IPS DF 6.9 (cell line): ENCODE measurements at regions not wholly inside any gene's neighbourhood (a gene's known extent, or its start where the extent isn't known, plus 50 kb on each side); places are given as distances from the start of the nearest gene placed in this dataset.

Experiments
- DNase-seq: peaks from one replicate; pipeline ENCODE4 v3.0.0-alpha.2; 2013; ENCODE audit warnings: low read depth, low spot score
- H3K27ac ChIP-seq: one replicate; pipeline ENCODE4 v1.5.1; 2013; ENCODE audit warnings: low read length, control low read depth
- H3K27me3 ChIP-seq: 2 replicates; pipeline ENCODE4 v1.6.1; 2013; ENCODE audit warnings: mild to moderate bottlenecking, low read length; ENCODE audit not compliant: control insufficient read depth, insufficient read depth
- H3K36me3 ChIP-seq: 2 replicates; pipeline ENCODE4 v1.6.1; 2013; ENCODE audit warnings: low read length; ENCODE audit not compliant: control insufficient read depth, insufficient read depth
- H3K4me1 ChIP-seq: 2 replicates; pipeline ENCODE4 v1.6.1; 2013; ENCODE audit warnings: low read length; ENCODE audit not compliant: control insufficient read depth, insufficient read depth
- H3K4me3 ChIP-seq: 2 replicates; pipeline ENCODE4 v1.5.1; 2013; ENCODE audit warnings: mild to moderate bottlenecking, low read length
- H3K9me3 ChIP-seq: 2 replicates; pipeline ENCODE4 v1.6.1; 2013; ENCODE audit warnings: low read length, inconsistent platforms; ENCODE audit not compliant: control insufficient read depth, insufficient read depth
- WGBS: extraction: QIAGEN DNeasy Blood & Tissue Kit; methylation state at CpG from one replicate; pipeline ENCODE4 v1.1.7; 2013; ENCODE audit warnings: mixed read lengths, missing lambda C conversion rate; ENCODE audit not compliant: insufficient read length, insufficient coverage; 5-methylcytosine and 5-hydroxymethylcytosine counted together

- H3K36me3 ChIP-seq: no peaks in the 10 kb centered on the region
- H3K9me3 ChIP-seq: no peaks in the 10 kb centered on the region
- H3K4me1 ChIP-seq: no peaks in the 10 kb centered on the region
- no peak for DNase-seq
- H3K4me3 ChIP-seq: no peak overlapping the region
- H3K27me3 ChIP-seq: no peaks in the 10 kb centered on the region
- no peak overlapping the region for H3K27ac ChIP-seq
Measured at GRCh38 chr7:119758254-119758653, 514.7 kb upstream of the KCND2 start.

GRCh38 chr7:119761776-119762175 is 511.2 kb upstream of the KCND2 start:
- DNase-seq: no peak
- H3K36me3 ChIP-seq: no peaks in the 10 kb centered on the region
- no peaks in the 10 kb centered on the region for H3K4me1 ChIP-seq
- no peak overlapping the region for H3K4me3 ChIP-seq
- no peak overlapping the region for H3K27ac ChIP-seq
- no CpG with 5 or more reads among the region's 1 CpG for WGBS
- no peaks in the 10 kb centered on the region for H3K27me3 ChIP-seq
- no peaks in the 10 kb centered on the region for H3K9me3 ChIP-seq

GRCh38 chr7:119782286-119782685 is 490.7 kb upstream of the KCND2 start:
- H3K4me1 ChIP-seq: no peaks in the 10 kb centered on the region
- WGBS: no CpG with 5 or more reads among the region's 2 CpGs
- no peaks in the 10 kb centered on the region for H3K27me3 ChIP-seq
- no peaks in the 10 kb centered on the region for H3K9me3 ChIP-seq
- no peak for DNase-seq
- no peak overlapping the region for H3K27ac ChIP-seq
- H3K4me3 ChIP-seq: no peak overlapping the region
- no peaks in the 10 kb centered on the region for H3K36me3 ChIP-seq

DNA sequence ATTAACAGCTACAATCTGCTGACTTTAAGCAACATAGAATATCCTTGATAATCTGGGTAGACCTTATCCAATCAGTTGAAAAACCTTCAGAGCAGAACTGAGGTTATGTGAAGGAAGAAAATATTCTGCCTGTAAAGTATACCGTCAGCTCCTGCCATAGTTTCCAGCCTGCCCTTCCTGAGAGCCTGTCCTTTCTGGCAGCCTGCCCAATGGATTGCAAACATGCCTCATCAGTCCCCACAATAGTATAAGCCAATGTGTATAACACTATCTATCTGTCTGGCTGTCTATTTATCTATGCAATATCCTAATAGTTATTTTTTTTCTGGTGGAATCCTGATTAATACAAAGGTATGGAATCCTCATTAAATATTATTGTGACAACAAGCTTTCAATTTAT is 489.2 kb upstream of the KCND2 start:
- Histone ChIP-seq H3K4me1 (no peaks in the 10 kb centered on the region), H3K27ac (no peak overlapping the region), H3K36me3 (no peaks in the 10 kb centered on the region), H3K27me3 (no peaks in the 10 kb centered on the region), H3K9me3 (no peaks in the 10 kb centered on the region), H3K4me3 (no peak overlapping the region)
- WGBS: no CpG with 5 or more reads among the region's 1 CpG
- DNase-seq: no peak

- Histone ChIP-seq H3K4me3 (no peak overlapping the region), H3K27me3 (no peaks in the 10 kb centered on the region), H3K36me3 (no peaks in the 10 kb centered on the region), H3K27ac (no peak overlapping the region), H3K4me1 (no peaks in the 10 kb centered on the region), H3K9me3 (no peaks in the 10 kb centered on the region)
- no peak for DNase-seq
- WGBS: no CpG with 5 or more reads among the region's 6 CpGs
Measured at GRCh38 chr7:119802147-119802546, 470.8 kb upstream of the KCND2 start.

DNA sequence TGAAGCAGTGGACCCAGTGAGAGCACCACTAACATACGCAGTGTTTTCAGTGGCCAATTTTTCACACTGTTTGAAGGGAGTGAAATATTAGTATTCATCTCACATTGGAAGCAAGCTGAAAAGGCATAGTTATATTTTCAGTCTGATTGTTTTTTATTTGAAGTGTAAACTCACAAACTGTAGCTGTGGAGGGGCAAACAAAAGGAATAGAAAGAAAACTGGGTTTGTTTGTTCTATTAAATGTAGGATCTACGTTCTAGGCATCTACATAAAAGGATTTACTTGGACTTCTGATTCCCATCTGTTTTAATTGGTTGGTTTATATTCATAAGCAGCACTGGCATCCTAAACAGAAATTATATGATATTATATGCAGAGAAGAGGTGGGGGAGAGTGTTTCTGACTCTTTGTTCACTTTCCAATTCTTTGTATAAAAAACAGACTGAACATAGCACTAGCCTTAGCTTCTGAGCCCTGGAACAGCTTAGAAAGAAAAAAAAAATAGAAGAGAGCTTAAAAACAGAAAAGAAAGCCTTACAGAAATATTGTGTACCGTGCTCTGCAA is 447.8 kb upstream of the KCND2 start:
- H3K9me3 ChIP-seq: no peaks in the 10 kb centered on the region
- H3K36me3 ChIP-seq: no peaks in the 10 kb centered on the region
- H3K27me3 ChIP-seq: no peaks in the 10 kb centered on the region
- H3K4me3 ChIP-seq: no peak overlapping the region
- no peaks in the 10 kb centered on the region for H3K4me1 ChIP-seq
- DNase-seq: no peak
- WGBS: no CpG with 5 or more reads among the region's 3 CpGs
- H3K27ac ChIP-seq: no peak overlapping the region

- no peaks in the 10 kb centered on the region for H3K36me3 ChIP-seq
- no peak for DNase-seq
- no peak overlapping the region for H3K27ac ChIP-seq
- H3K4me3 ChIP-seq: no peak overlapping the region
- no peaks in the 10 kb centered on the region for H3K4me1 ChIP-seq
- H3K9me3 ChIP-seq: no peaks in the 10 kb centered on the region
- WGBS: no CpG with 5 or more reads among the region's 1 CpG
- H3K27me3 ChIP-seq: no peaks in the 10 kb centered on the region
Measured at GRCh38 chr7:119826547-119826946, 446.4 kb upstream of the KCND2 start.

DNA sequence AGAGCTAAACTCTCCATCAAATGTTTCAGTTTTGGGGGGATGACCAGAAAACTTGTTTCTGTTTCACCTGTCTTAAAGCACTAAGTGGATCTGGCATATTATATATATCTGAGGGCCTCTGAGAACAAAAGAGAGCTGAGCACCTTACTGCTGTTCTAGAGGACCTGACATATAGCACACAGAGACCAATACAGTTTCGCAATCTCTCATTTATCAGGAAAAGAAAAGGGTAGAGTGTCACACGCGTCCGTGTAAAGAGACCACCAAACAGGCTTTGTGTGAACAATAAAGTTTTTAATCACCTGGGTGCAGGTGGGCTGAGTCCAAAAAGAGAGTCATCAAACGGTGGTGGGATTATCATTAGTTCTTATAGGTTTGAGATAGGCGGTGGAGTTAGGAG is 434.5 kb upstream of the KCND2 start:
- H3K27ac ChIP-seq: no peak overlapping the region
- WGBS: no CpG with 5 or more reads among the region's 6 CpGs
- DNase-seq: no peak
- no peaks in the 10 kb centered on the region; the same call in 1 of the 2 replicates for H3K9me3 ChIP-seq
- H3K4me1 ChIP-seq: no peaks in the 10 kb centered on the region; the same call in 1 of the 2 replicates
- no peaks in the 10 kb centered on the region for H3K36me3 ChIP-seq
- H3K4me3 ChIP-seq: no peak overlapping the region
- H3K27me3 ChIP-seq: no peaks in the 10 kb centered on the region

DNA sequence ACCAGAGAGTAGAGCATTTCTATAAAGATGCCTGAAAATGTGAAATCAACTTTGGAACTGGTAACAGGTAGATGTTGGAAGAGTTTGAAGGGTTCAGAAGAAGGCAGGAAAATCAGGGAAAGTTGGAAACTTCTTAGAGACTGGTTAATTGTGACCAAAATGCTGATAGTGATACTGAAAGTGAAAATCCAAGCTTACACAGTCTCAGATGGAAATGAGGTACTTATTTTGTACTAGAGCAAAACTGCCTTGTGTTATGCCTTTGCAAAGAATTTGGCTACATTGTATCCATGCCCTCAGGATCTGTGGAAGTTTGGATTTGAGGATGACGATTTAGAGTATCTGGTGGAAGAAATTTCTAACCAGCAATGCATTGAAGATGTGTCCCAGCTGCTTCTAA is 430.6 kb upstream of the KCND2 start:
- no peak for DNase-seq
- Histone ChIP-seq H3K36me3 (no peaks in the 10 kb centered on the region), H3K27ac (no peak overlapping the region), H3K9me3 (no peaks in the 10 kb centered on the region; the same call in 1 of the 2 replicates), H3K4me3 (no peak overlapping the region), H3K4me1 (no peaks in the 10 kb centered on the region; the same call in 1 of the 2 replicates), H3K27me3 (no peaks in the 10 kb centered on the region)
- no CpG with 5 or more reads among the region's 1 CpG for WGBS

DNA sequence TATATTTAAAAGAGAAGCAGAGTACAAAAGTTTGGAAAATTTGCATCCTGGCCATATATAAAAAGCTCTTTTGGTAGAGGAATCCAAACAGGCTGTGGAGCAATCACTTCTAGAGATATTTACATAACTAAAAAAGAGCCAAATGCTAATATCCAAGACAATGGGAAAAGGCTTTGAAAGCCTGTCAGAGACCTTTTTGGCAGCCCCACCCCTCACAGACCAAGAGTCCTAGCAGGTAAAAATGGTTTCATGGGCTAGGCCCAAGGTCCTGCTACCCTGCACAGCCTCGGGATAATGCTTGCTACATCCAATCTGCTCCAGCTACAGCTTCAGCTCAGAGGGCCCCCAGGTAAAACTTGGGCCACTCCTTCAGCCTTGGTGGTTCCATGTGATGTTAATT is 430.2 kb upstream of the KCND2 start:
- no peak for DNase-seq
- WGBS: no CpG with 5 or more reads among the region's 1 CpG
- Histone ChIP-seq H3K36me3 (no peaks in the 10 kb centered on the region), H3K4me1 (no peaks in the 10 kb centered on the region; the same call in 1 of the 2 replicates), H3K27ac (no peak overlapping the region), H3K4me3 (no peak overlapping the region), H3K9me3 (no peaks in the 10 kb centered on the region; the same call in 1 of the 2 replicates), H3K27me3 (no peaks in the 10 kb centered on the region)

DNA sequence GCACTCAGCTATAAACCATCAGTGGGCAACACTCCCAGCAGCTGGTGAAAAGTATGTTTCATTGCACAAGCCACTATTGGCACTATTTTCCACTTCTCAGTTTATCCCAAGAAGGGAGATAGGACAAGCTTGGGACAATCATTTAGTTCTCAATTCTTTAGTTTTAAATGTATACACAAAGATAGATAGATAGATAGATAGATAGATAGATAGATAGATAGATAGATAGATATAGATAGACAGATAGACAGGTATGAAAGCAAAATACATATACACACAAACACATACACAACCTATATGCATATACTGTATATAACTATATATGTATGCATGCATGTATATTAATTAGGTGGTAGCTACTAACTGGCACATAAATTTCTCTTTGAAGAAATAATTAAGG is 411.6 kb upstream of the KCND2 start:
- Histone ChIP-seq H3K9me3 (no peaks in the 10 kb centered on the region), H3K27me3 (no peaks in the 10 kb centered on the region), H3K4me3 (no peak overlapping the region), H3K36me3 (no peaks in the 10 kb centered on the region), H3K4me1 (no peaks in the 10 kb centered on the region), H3K27ac (no peak overlapping the region)
- no peak for DNase-seq
